ENCODE measurements at regions not wholly inside any gene's neighbourhood (a gene's known extent, or its start where the extent isn't known, plus 50 kb on each side); places are given as distances from the start of the nearest gene placed in this dataset.

- H3K36me3 ChIP-seq (ENCODE audit: control insufficient read depth in 2 of 4, insufficient read depth in 4 of 4, low read length in 3 of 4): no peaks in the 10 kb centered on the region
- ChIA-PET CTCF (ENCODE audit: partially characterized antibody) (interaction anchor here (0.8 to 5.6 kb wide), 13 partner anchors 7 to 527 kb away, joined by 3 to 51 read pairs (median 4); partner anchors contain the start of genes RBM19 and TBX3), POLR2A (ENCODE audit: partially characterized antibody) (no interaction called here)
- H3K56ac ChIP-seq (replicated peaks; ENCODE audit: insufficient read length, low read depth, low read length): no peak overlapping the region
- H2AFZ ChIP-seq (ENCODE audit: low read length): no peak overlapping the region
- H4K20me1 ChIP-seq (replicated peaks in 1 of 2; ENCODE audit: control insufficient read depth in 1 of 2, insufficient read depth in 2 of 2, low read length in 2 of 2): no peaks in the 10 kb centered on the region
- H3K23me2 ChIP-seq (ENCODE audit: low read depth, low read length): peaks cover 6% of the 10 kb centered on the region; the same call in 1 of the 2 replicates
- no peak overlapping the region for H3K4ac ChIP-seq (replicated peaks; ENCODE audit: insufficient read length, low read depth, low read length)
- H3K79me1 ChIP-seq (ENCODE audit: low read depth, low read length): no peaks in the 10 kb centered on the region
- peaks cover 0 to 6% (median 0%) of the 10 kb centered on the region in 4 experiments; a peak in 2 of 7 replicates for H3K4me1 ChIP-seq (replicated peaks in 1 of 4; ENCODE audit: control insufficient read depth in 3 of 4, insufficient read depth in 4 of 4, low read length in 3 of 4)
- H3K27ac ChIP-seq (ENCODE audit: low read depth, low read length): no peak overlapping the region
- no peak overlapping the region for H3K9ac ChIP-seq (replicated peaks in 1 of 4; ENCODE audit: extremely low read depth in 1 of 4, low read depth in 3 of 4, low read length in 3 of 4)
- no peak overlapping the region for H4K5ac ChIP-seq (ENCODE audit: insufficient read length, low read depth, low read length)
- H3K14ac ChIP-seq (ENCODE audit: insufficient read length): no peak overlapping the region
- 0 out of 2 replicates have a peak overlapping the region, but pooled peaks have one; percentile 6 for H2AK5ac ChIP-seq (ENCODE audit: low read depth, low read length)
- no peak overlapping the region for H3K18ac ChIP-seq (ENCODE audit: extremely low read depth, low read length)
- peaks cover 34 to 68% (median 59%) of the 10 kb centered on the region in 4 experiments for H3K27me3 ChIP-seq (replicated peaks in 1 of 4; ENCODE audit: control insufficient read depth in 3 of 4, extremely low read depth in 1 of 4, insufficient read depth in 3 of 4, low read length in 3 of 4)
- no peak overlapping the region for H4K8ac ChIP-seq (ENCODE audit: extremely low read depth, insufficient read depth, low read length)
- DNase-seq (ENCODE audit: low read depth in 1 of 2, low spot score in 2 of 2) (no peak), FAIRE-seq (no peak)
- H3K79me2 ChIP-seq (ENCODE audit: control insufficient read depth in 1 of 2, insufficient read depth in 2 of 2, low read length in 2 of 2): no peaks in the 10 kb centered on the region
- H2BK20ac ChIP-seq (ENCODE audit: low read length): no peak overlapping the region
- no peak overlapping the region for H3K23ac ChIP-seq (ENCODE audit: insufficient read length)
- peak overlapping the region; percentile 79 to 85 for H3K4me2 ChIP-seq (ENCODE audit: insufficient read depth in 1 of 2, low read depth in 2 of 2, low read length in 2 of 2)
- H2BK15ac ChIP-seq (ENCODE audit: low read length): no peak overlapping the region
- no peak overlapping the region for H2BK5ac ChIP-seq (ENCODE audit: low read depth, low read length)
- WGBS, 2 experiments (ENCODE audit: extremely low coverage in 1 of 2, insufficient coverage in 1 of 2, insufficient read length in 1 of 2, insufficient replicate concordance in 2 of 2, low coverage in 1 of 2, low lambda C conversion rate in 2 of 2, missing lambda C conversion rate in 1 of 2): 17% methylated on average over 6 of the region's 6 CpGs; no CpG with 5 or more reads in 1 of the 2 experiments
- H2BK12ac ChIP-seq (ENCODE audit: low read depth, low read length): 0 out of 2 replicates have a peak overlapping the region, but pooled peaks have one; percentile 27
- TF ChIP-seq KDM4A (IDR thresholded peaks at IDR 0.05; ENCODE audit: low read depth, low read length, severe bottlenecking) (peak; percentile 9), SUZ12 (IDR thresholded peaks at IDR 0.05; ENCODE audit: low read length) (peak; percentile 57; the same call in 1 of the 2 replicates), EZH2 (IDR thresholded peaks at IDR 0.05; ENCODE audit: low read depth, low read length, severe bottlenecking) (peak; percentile 22), SRF (IDR thresholded peaks at IDR 0.05; ENCODE audit: low read depth, low read length) (no peak), CBX8 (IDR thresholded peaks at IDR 0.05; ENCODE audit: borderline replicate concordance, low read depth, low read length) (no peak)
- H3K4me3 ChIP-seq (ENCODE audit: extremely low read depth in 1 of 4, insufficient read depth in 2 of 4, low read depth in 3 of 4, low read length in 4 of 4): peak overlapping the region in 1 of 4 experiments; percentile 69; a peak in 3 of 8 replicates
- H3K9me3 ChIP-seq (ENCODE audit: insufficient read depth in 2 of 2, low read depth in 1 of 2, low read length in 1 of 2): peaks cover 0 to 12% of the 10 kb centered on the region in 2 experiments; a peak in 2 of 4 replicates
- no peak overlapping the region for H4K91ac ChIP-seq (replicated peaks; ENCODE audit: insufficient read length, low read length)
- H2BK120ac ChIP-seq (replicated peaks; ENCODE audit: low read depth, low read length): no peak overlapping the region
These were observed 75.2 kb upstream of the TBX5 start for GRCh38 chr12:114481200-114481535.
